Ovary (tissue), 7 donors: ENCODE measurements at regions not wholly inside any gene's neighbourhood (a gene's known extent, or its start where the extent isn't known, plus 50 kb on each side); places are given as distances from the start of the nearest gene placed in this dataset.

Source experiments
- DNase-seq, 5 donors: peaks; one replicate each; pipeline ENCODE4 v3.0.0-alpha.2; 2019 to 2020
- H3K27ac ChIP-seq, 2 donors: fragments of 200-600 bp; one replicate each; pipeline versions ENCODE4 v1.5.1 to v1.8.0; 2019 to 2022
- H3K27me3 ChIP-seq: fragments of 200-600 bp; one replicate; pipeline ENCODE4 v1.8.0; 2022
- H3K36me3 ChIP-seq: fragments of 200-600 bp; sonication (generic); one replicate; pipeline ENCODE4 v1.5.1; 2019
- H3K4me1 ChIP-seq: one replicate; pipeline ENCODE4 v1.8.1; 2013; ENCODE audit warnings: mild to moderate bottlenecking, moderate library complexity; ENCODE audit not compliant: insufficient read depth
- H3K4me3 ChIP-seq: fragments of 200-600 bp; sonication (generic); one replicate; pipeline ENCODE4 v1.5.1; 2017
- H3K9me3 ChIP-seq, 2 donors: fragments of 200-600 bp in 1 of 2; sonication (generic) in 1 of 2; one replicate each; pipeline versions ENCODE4 v1.5.1 to v1.8.1; 2013 to 2019; ENCODE audit warnings: mild to moderate bottlenecking in 1 of 2, moderate library complexity in 1 of 2
- EP300 ChIP-seq: sonication (generic); formaldehyde crosslinking; IDR thresholded peaks from one replicate; pipeline ENCODE4 v1.6.1; 2017; ENCODE audit warnings: antibody characterized with exemption
- POLR2A ChIP-seq: fragments of 450-650 bp; IDR thresholded peaks from one replicate; pipeline ENCODE4 v1.6.1; 2017; ENCODE audit warnings: antibody characterized with exemption, mild to moderate bottlenecking, moderate library complexity
- WGBS, 3 donors: extraction: QIAGEN DNeasy Blood & Tissue Kit in 1 of 3; methylation state at CpG; one replicate each; pipeline versions ENCODE4 v1.1.5 to v1.1.7; 2013 to 2017; 5-methylcytosine and 5-hydroxymethylcytosine counted together
- intact Hi-C, 4 donors: fragments of 100-400 bp; cut with DNase I; formaldehyde crosslinking; loops; one replicate each; pipeline versions ENCODE4 v1.11.0 to v1.15.1; 2022 to 2023
- TF ChIP-seq, protein P1 (sequence below), 3 donors: fragments of 450-650 bp in 2 of 3; fragments of 200-600 bp in 1 of 3; IDR thresholded peaks; one replicate each; pipeline versions ENCODE4 v1.5.1 to v1.8.0; 2016 to 2022; ENCODE audit warnings: antibody characterized with exemption in 3 of 3, mild to moderate bottlenecking in 1 of 3
- donor health status: DM: no; HTN: no; CAD: no; lungs with moderate emphysema.
- donor health status: DM: no; HTN: no; CAD: no.
- donor health status: Bipolar disorder and iron deficiency.
- donor health status: DM: no; HTN: no; CAD: no.
- donor health status: DM: yes; HTN: yes; CAD: no.

- Histone ChIP-seq H3K4me1 (no peaks in the 10 kb centered on the region), H3K36me3 (no peaks in the 10 kb centered on the region), H3K27me3 (no peaks in the 10 kb centered on the region), H3K27ac (no peak overlapping the region), H3K4me3 (no peak overlapping the region), H3K9me3 (no peaks in the 10 kb centered on the region)
- intact Hi-C loops = no loop called here
- 22 to 35% (median 31%) methylated on average over 3 of the region's 3 CpGs for WGBS, 3 donors
- no peak for TF ChIP-seq POLR2A
- no peak for TF ChIP-seq EP300
- TF ChIP-seq, protein P1, sequence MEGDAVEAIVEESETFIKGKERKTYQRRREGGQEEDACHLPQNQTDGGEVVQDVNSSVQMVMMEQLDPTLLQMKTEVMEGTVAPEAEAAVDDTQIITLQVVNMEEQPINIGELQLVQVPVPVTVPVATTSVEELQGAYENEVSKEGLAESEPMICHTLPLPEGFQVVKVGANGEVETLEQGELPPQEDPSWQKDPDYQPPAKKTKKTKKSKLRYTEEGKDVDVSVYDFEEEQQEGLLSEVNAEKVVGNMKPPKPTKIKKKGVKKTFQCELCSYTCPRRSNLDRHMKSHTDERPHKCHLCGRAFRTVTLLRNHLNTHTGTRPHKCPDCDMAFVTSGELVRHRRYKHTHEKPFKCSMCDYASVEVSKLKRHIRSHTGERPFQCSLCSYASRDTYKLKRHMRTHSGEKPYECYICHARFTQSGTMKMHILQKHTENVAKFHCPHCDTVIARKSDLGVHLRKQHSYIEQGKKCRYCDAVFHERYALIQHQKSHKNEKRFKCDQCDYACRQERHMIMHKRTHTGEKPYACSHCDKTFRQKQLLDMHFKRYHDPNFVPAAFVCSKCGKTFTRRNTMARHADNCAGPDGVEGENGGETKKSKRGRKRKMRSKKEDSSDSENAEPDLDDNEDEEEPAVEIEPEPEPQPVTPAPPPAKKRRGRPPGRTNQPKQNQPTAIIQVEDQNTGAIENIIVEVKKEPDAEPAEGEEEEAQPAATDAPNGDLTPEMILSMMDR (IDR thresholded peaks at IDR 0.05) = no peak
- no peak for DNase-seq
Measured at GRCh38 chr3:166447513-166447912, 610.3 kb upstream of the BCHE start.

GRCh38 chr3:166446986-166447385 lies 609.8 kb upstream of the BCHE start:
- Histone ChIP-seq H3K36me3 (no peaks in the 10 kb centered on the region), H3K9me3 (no peaks in the 10 kb centered on the region), H3K4me1 (no peaks in the 10 kb centered on the region), H3K4me3 (no peak overlapping the region), H3K27ac (no peak overlapping the region), H3K27me3 (no peaks in the 10 kb centered on the region)
- 27 to 47% (median 41%) methylated on average over 3 of the region's 3 CpGs for WGBS, 3 donors
- intact Hi-C loops = no loop called here
- no peak for DNase-seq
- TF ChIP-seq POLR2A (no peak), EP300 (no peak)
- TF ChIP-seq, protein P1 (IDR thresholded peaks at IDR 0.05) = no peak

DNA sequence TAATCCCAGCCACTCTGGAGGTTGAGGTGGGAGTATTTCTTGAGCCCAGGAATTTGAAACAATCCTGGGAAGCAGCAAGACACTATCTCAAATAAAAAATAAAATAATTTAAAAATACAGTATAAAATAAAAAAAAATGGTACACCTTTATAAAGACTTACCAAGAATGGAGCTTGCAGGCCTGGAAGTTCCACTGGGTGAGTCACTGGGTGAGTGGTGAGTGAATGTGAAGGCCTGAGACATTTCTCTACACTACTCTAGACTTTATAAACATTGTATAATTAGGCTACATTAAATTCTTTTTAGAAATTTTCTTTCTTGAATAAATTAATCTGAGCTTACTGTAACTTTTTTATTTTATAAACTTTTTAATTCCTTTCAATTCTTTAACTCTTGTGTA lies 609.1 kb upstream of the BCHE start:
- intact Hi-C loops = no loop called here
- no peak for TF ChIP-seq POLR2A
- no peak for TF ChIP-seq EP300
- TF ChIP-seq, protein P1 (IDR thresholded peaks at IDR 0.05) = no peak
- Histone ChIP-seq H3K27me3 (no peaks in the 10 kb centered on the region), H3K4me1 (no peaks in the 10 kb centered on the region), H3K27ac (no peak overlapping the region), H3K36me3 (no peaks in the 10 kb centered on the region), H3K9me3 (no peaks in the 10 kb centered on the region), H3K4me3 (no peak overlapping the region)
- no peak for DNase-seq

- no peaks in the 10 kb centered on the region for H3K27me3 ChIP-seq
- intact Hi-C loops = no loop called here
Measured at GRCh38 chr3:166445865-166446264, 608.6 kb upstream of the BCHE start.

More at GRCh38 chr3:166445865-166446264, 608.6 kb upstream of the BCHE start:
- Histone ChIP-seq H3K4me1 (no peaks in the 10 kb centered on the region), H3K9me3 (no peaks in the 10 kb centered on the region), H3K36me3 (no peaks in the 10 kb centered on the region), H3K4me3 (no peak overlapping the region), H3K27ac (no peak overlapping the region)
- DNase-seq = no peak
- TF ChIP-seq EP300 = no peak
- TF ChIP-seq, protein P1 (IDR thresholded peaks at IDR 0.05) = no peak
- TF ChIP-seq POLR2A = no peak
